NT2/D1 (cell line): ENCODE measurements at regions not wholly inside any gene's neighbourhood (a gene's known extent, or its start where the extent isn't known, plus 50 kb on each side); places are given as distances from the start of the nearest gene placed in this dataset.

Experiments used
- SUZ12 ChIP-seq: IDR thresholded peaks from 2 replicates; pipeline ENCODE4 v1.6.1; 2011; ENCODE audit not compliant: insufficient read length, insufficient read depth; ENCODE audit errors: extremely low read depth
- YY1 ChIP-seq: IDR thresholded peaks from 2 replicates; pipeline ENCODE4 v1.6.1; 2011; ENCODE audit not compliant: insufficient read length, insufficient read depth
- ZNF274 ChIP-seq: IDR thresholded peaks from 2 replicates; pipeline ENCODE4 v1.6.1; 2011; ENCODE audit warnings: mild to moderate bottlenecking, low read depth, low read length

DNA sequence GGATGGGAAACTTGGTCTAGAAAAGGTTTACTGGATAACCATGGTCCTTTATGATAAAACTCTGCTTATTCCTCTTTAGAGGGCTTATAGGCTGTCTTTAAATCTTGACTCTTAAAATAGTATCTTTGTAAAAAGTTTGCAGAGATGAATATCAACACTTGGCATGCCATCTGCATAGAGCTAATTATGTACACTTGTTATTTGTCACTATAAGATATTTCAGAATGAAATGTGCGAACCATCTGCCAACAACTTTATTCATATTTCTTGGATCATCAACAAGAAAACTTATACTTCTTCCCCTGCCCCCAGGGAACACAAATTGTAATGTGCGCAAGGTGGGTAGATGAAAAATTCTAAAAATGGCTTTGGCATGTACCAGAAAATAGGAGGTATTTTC is 653.0 kb upstream of the CHAC2 start:
- TF ChIP-seq ZNF274 (no peak), YY1 (no peak), SUZ12 (no peak)
